ENCODE measurements at regions not wholly inside any gene's neighbourhood (a gene's known extent, or its start where the extent isn't known, plus 50 kb on each side); places are given as distances from the start of the nearest gene placed in this dataset.

DNA sequence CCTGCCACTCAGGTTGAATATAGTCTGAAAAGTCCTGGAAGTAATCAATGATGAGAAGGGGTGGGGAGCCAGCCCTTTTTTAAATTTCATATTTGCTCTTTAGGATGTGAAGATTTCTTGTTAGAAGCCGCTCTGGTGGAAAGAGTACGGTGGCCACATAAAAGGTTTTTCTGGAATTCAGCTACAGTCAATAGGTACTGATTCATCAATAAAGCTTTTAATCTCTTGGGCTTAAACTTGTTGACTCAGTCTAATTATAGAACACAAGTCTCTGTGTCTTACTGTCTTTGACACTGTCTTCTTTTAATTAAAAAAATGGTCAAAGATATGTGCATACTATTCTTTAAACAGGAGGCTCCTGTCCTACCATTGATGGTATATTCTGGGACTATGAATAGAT lies 99.9 kb upstream of the TP63 start:
- Histone ChIP-seq H3K36me3 (ENCODE audit: control insufficient read depth in 4 of 4, insufficient read depth in 3 of 4, low read depth in 1 of 4, low read length in 3 of 4) (no peaks in the 10 kb centered on the region), H3K4me1 (ENCODE audit: control insufficient read depth in 4 of 4, insufficient read depth in 4 of 4, low read length in 3 of 4) (no peaks in the 10 kb centered on the region), H3K9me3 (ENCODE audit: control insufficient read depth in 4 of 4, low read length in 3 of 4) (no peaks in the 10 kb centered on the region), H3K4me3 (ENCODE audit: low read depth in 1 of 3, low read length in 3 of 3) (no peak overlapping the region), H3K9ac (ENCODE audit: low read depth in 1 of 2, low read length in 2 of 2) (no peak overlapping the region), H3K27ac (ENCODE audit: low read depth in 1 of 2, low read length in 2 of 2) (no peak overlapping the region), H3K27me3 (ENCODE audit: control insufficient read depth in 4 of 4, insufficient read depth in 4 of 4, low read length in 3 of 4) (no peaks in the 10 kb centered on the region)
- DNase-seq (ENCODE audit: low spot score) = no peak
- TF ChIP-seq, protein P1, sequence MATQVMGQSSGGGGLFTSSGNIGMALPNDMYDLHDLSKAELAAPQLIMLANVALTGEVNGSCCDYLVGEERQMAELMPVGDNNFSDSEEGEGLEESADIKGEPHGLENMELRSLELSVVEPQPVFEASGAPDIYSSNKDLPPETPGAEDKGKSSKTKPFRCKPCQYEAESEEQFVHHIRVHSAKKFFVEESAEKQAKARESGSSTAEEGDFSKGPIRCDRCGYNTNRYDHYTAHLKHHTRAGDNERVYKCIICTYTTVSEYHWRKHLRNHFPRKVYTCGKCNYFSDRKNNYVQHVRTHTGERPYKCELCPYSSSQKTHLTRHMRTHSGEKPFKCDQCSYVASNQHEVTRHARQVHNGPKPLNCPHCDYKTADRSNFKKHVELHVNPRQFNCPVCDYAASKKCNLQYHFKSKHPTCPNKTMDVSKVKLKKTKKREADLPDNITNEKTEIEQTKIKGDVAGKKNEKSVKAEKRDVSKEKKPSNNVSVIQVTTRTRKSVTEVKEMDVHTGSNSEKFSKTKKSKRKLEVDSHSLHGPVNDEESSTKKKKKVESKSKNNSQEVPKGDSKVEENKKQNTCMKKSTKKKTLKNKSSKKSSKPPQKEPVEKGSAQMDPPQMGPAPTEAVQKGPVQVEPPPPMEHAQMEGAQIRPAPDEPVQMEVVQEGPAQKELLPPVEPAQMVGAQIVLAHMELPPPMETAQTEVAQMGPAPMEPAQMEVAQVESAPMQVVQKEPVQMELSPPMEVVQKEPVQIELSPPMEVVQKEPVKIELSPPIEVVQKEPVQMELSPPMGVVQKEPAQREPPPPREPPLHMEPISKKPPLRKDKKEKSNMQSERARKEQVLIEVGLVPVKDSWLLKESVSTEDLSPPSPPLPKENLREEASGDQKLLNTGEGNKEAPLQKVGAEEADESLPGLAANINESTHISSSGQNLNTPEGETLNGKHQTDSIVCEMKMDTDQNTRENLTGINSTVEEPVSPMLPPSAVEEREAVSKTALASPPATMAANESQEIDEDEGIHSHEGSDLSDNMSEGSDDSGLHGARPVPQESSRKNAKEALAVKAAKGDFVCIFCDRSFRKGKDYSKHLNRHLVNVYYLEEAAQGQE (IDR thresholded peaks at IDR 0.05) = no peak
- TF ChIP-seq NR2F2 (IDR thresholded peaks at IDR 0.05) = no peak
- no peak for TF ChIP-seq EGR1 (IDR thresholded peaks at IDR 0.05; ENCODE audit: low read depth in 2 of 2)
- 76% methylated on average over 2 of the region's 2 CpGs for WGBS

DNA sequence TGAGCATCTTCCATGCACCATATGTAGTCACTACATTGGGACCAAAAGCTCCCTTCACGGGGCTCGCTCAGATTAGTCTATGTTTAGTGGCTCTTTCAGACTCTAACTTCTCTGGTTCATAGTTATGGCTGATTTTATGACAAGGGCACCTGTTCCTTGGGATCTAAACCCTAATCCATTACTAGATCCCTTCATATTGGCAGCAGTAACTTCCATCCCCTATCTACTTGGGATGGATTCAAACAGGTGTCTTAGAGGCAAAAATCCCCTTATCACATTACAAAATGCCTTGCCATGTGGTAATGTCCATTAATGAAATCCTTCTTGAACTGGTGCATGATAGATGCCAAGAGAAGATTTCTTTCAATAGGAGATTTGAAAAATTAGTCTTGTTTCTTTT lies 96.7 kb upstream of the TP63 start:
- no peaks in the 10 kb centered on the region for H3K27me3 ChIP-seq (ENCODE audit: control insufficient read depth in 4 of 4, insufficient read depth in 4 of 4, low read length in 3 of 4)
- no peaks in the 10 kb centered on the region for H3K36me3 ChIP-seq (ENCODE audit: control insufficient read depth in 4 of 4, insufficient read depth in 3 of 4, low read depth in 1 of 4, low read length in 3 of 4)
- no peak overlapping the region for H3K27ac ChIP-seq (ENCODE audit: low read depth in 1 of 2, low read length in 2 of 2)
- WGBS = 98% methylated on average over 2 of the region's 2 CpGs
- DNase-seq (ENCODE audit: low spot score) = no peak
- TF ChIP-seq NR2F2 (IDR thresholded peaks at IDR 0.05) = no peak
- TF ChIP-seq ZBTB33 (IDR thresholded peaks at IDR 0.05) = no peak
- TF ChIP-seq GABPA (IDR thresholded peaks at IDR 0.05 in 1 of 2, conservative IDR thresholded peaks at IDR 0.05 in 1 of 2) = no peak
- TF ChIP-seq, protein P1 (IDR thresholded peaks at IDR 0.05) = no peak
- no peak for TF ChIP-seq FOXA1 (IDR thresholded peaks at IDR 0.05)
- TF ChIP-seq CTCF (IDR thresholded peaks at IDR 0.05; ENCODE audit: low read depth, low read length, missing input control) = no peak
- no peak for TF ChIP-seq EGR1 (IDR thresholded peaks at IDR 0.05; ENCODE audit: low read depth in 2 of 2)
- TF ChIP-seq, protein P2, sequence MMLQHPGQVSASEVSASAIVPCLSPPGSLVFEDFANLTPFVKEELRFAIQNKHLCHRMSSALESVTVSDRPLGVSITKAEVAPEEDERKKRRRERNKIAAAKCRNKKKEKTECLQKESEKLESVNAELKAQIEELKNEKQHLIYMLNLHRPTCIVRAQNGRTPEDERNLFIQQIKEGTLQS (IDR thresholded peaks at IDR 0.05) = no peak
- no peak for TF ChIP-seq SP1 (IDR thresholded peaks at IDR 0.05)
- no peak for TF ChIP-seq YY1 (IDR thresholded peaks at IDR 0.05)
- no peak for TF ChIP-seq FOXA2 (IDR thresholded peaks at IDR 0.05)
- TF ChIP-seq HNF4A (conservative IDR thresholded peaks at IDR 0.05) = no peak
- TF ChIP-seq HNF4G (IDR thresholded peaks at IDR 0.05) = no peak
- no peak for TF ChIP-seq TAF1 (conservative IDR thresholded peaks at IDR 0.05)
- peaks cover 0 to 1% (median 0%) of the 10 kb centered on the region in 4 donors for H3K9me3 ChIP-seq (ENCODE audit: control insufficient read depth in 4 of 4, low read length in 3 of 4)
- no peak overlapping the region for H3K9ac ChIP-seq (ENCODE audit: low read depth in 1 of 2, low read length in 2 of 2)
- H3K4me1 ChIP-seq (ENCODE audit: control insufficient read depth in 4 of 4, insufficient read depth in 4 of 4, low read length in 3 of 4) = no peaks in the 10 kb centered on the region
- H3K4me3 ChIP-seq (ENCODE audit: low read depth in 1 of 3, low read length in 3 of 3) = no peak overlapping the region

Measured in liver (tissue), 8 donors.